ENCODE measurements at regions not wholly inside any gene's neighbourhood (a gene's known extent, or its start where the extent isn't known, plus 50 kb on each side); places are given as distances from the start of the nearest gene placed in this dataset.

- TF ChIP-seq POLR2A (IDR thresholded peaks at IDR 0.05) (no peak), POLR2AphosphoS5 (IDR thresholded peaks at IDR 0.05) (no peak)
Measured at GRCh38 chr2:155070489-155070888, 372.0 kb downstream of the KCNJ3 start.

All from sigmoid colon (tissue), 4 donors.